ENCODE measurements at regions not wholly inside any gene's neighbourhood (a gene's known extent, or its start where the extent isn't known, plus 50 kb on each side); places are given as distances from the start of the nearest gene placed in this dataset.

GRCh38 chr9:118183576-118183975 is 479.4 kb downstream of the TLR4 start:
- DNase-seq (ENCODE audit: low read depth in 3 of 3), result no peak

- DNase-seq (ENCODE audit: low read depth in 3 of 3), result no peak
Measured at GRCh38 chr9:118187408-118187807, 483.2 kb downstream of the TLR4 start.

GRCh38 chr9:118189615-118190014 is 485.4 kb downstream of the TLR4 start:
- no peak for DNase-seq (ENCODE audit: low read depth in 3 of 3)

- no peak for DNase-seq (ENCODE audit: low read depth in 3 of 3)
Measured at GRCh38 chr9:118192807-118193206, 488.6 kb downstream of the TLR4 start.

GRCh38 chr9:118209343-118209742 is 505.1 kb downstream of the TLR4 start:
- DNase-seq (ENCODE audit: low read depth in 3 of 3), result no peak

GRCh38 chr9:118215549-118215948 is 511.3 kb downstream of the TLR4 start:
- no peak for DNase-seq (ENCODE audit: low read depth in 3 of 3)

- no peak for DNase-seq (ENCODE audit: low read depth in 3 of 3)
Measured at GRCh38 chr9:118222375-118222774, 518.2 kb downstream of the TLR4 start.

- no peak for DNase-seq (ENCODE audit: low read depth in 3 of 3)
Measured at GRCh38 chr9:118223111-118223510, 518.9 kb downstream of the TLR4 start.

- DNase-seq (ENCODE audit: low read depth in 3 of 3), result no peak
Measured at GRCh38 chr9:118230329-118230728, 526.1 kb downstream of the TLR4 start.

GRCh38 chr9:118236625-118237024 is 532.4 kb downstream of the TLR4 start:
- DNase-seq (ENCODE audit: low read depth in 3 of 3), result no peak

GRCh38 chr9:118238139-118238538 is 533.9 kb downstream of the TLR4 start:
- DNase-seq (ENCODE audit: low read depth in 3 of 3), result no peak

- DNase-seq (ENCODE audit: low read depth in 3 of 3), result no peak
Measured at GRCh38 chr9:118252027-118252426, 547.8 kb downstream of the TLR4 start.

GRCh38 chr9:118262191-118262590 is 558.0 kb downstream of the TLR4 start:
- no peak for DNase-seq (ENCODE audit: low read depth in 3 of 3)

GRCh38 chr9:118263949-118264348 is 559.7 kb downstream of the TLR4 start:
- no peak for DNase-seq (ENCODE audit: low read depth in 3 of 3)

GRCh38 chr9:118268046-118268445 is 563.8 kb downstream of the TLR4 start:
- DNase-seq (ENCODE audit: low read depth in 3 of 3), result no peak

- DNase-seq (ENCODE audit: low read depth in 3 of 3), result no peak
Measured at GRCh38 chr9:118269623-118270022, 565.4 kb downstream of the TLR4 start.

- no peak for DNase-seq (ENCODE audit: low read depth in 3 of 3)
Measured at GRCh38 chr9:118271331-118271730, 567.1 kb downstream of the TLR4 start.

- no peak for DNase-seq (ENCODE audit: low read depth in 3 of 3)
Measured at GRCh38 chr9:118271936-118272335, 567.7 kb downstream of the TLR4 start.

GRCh38 chr9:118273048-118273447 is 568.8 kb downstream of the TLR4 start:
- DNase-seq (ENCODE audit: low read depth in 3 of 3), result no peak

- no peak for DNase-seq (ENCODE audit: low read depth in 3 of 3)
Measured at GRCh38 chr9:118276784-118277183, 572.6 kb downstream of the TLR4 start.

GRCh38 chr9:118281772-118282171 is 577.6 kb downstream of the TLR4 start:
- DNase-seq (ENCODE audit: low read depth in 3 of 3), result no peak

GRCh38 chr9:118283488-118283887 is 579.3 kb downstream of the TLR4 start:
- DNase-seq (ENCODE audit: low read depth in 3 of 3), result no peak

- DNase-seq (ENCODE audit: low read depth in 3 of 3), result no peak
Measured at GRCh38 chr9:118290116-118290515, 585.9 kb downstream of the TLR4 start.

- DNase-seq (ENCODE audit: low read depth in 3 of 3), result no peak
Measured at GRCh38 chr9:118295413-118295812, 591.2 kb downstream of the TLR4 start.

- no peak for DNase-seq (ENCODE audit: low read depth in 3 of 3)
Measured at GRCh38 chr9:118302721-118303120, 598.5 kb downstream of the TLR4 start.
